GM18907 (cell line): ENCODE measurements at regions not wholly inside any gene's neighbourhood (a gene's known extent, or its start where the extent isn't known, plus 50 kb on each side); places are given as distances from the start of the nearest gene placed in this dataset.
"Not testable (repeated sequence)": the region's sequence is repeated elsewhere in the genome, so short reads cannot be mapped to it uniquely, and the experiment has no call there.

Experiments used
- ATAC-seq: cut with Tn5 transposase; IDR thresholded peaks from one replicate; pipeline ENCODE4 v1.9.1; 2021; ENCODE audit warnings: mild to moderate bottlenecking, moderate library complexity; ENCODE audit not compliant: unreplicated experiment

DNA sequence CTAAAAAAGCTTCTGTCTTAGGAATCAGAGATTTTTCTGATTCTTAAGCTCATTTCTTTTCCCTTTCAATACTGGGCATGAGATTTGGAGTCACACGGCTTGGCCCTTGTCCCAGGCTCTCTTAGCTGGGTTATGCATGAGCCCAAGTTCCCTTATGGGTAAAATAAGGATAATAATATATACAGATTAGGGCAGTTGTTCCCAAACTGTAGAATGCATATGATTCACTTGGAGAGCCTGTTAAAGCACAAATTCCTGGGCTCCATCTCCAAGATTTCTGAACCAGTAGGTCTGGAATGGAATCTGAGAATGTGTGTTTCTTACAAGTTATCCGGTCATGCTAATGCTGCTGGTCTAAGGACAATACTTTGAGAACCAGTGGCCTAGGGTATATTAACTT, 154.0 kb downstream of the REEP3 start:
- ATAC-seq, result no peak

- no peak for ATAC-seq
Measured at GRCh38 chr10:63677001-63677400, 155.8 kb downstream of the REEP3 start.

DNA sequence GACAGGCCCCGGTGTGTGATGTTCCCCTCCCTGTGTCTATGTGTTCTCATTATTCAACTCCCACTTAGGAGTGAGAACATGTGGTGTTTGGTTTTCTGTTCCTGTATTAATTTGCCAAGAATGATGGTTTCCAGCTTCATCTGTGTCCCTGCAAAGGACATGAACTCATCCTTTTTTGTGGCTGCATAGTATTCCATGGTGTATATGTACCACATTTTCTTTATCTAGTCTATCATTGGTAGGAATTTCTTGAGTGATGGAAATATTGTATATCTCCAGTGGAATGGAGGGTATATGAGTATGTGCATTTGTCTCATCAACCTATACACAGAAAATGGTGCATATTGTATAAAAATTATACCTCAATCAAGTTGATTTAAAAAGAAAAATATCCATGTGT, 159.3 kb downstream of the REEP3 start:
- not testable (repeated sequence) for ATAC-seq

- no peak for ATAC-seq
Measured at GRCh38 chr10:63681993-63682697, 160.9 kb downstream of the REEP3 start.

DNA sequence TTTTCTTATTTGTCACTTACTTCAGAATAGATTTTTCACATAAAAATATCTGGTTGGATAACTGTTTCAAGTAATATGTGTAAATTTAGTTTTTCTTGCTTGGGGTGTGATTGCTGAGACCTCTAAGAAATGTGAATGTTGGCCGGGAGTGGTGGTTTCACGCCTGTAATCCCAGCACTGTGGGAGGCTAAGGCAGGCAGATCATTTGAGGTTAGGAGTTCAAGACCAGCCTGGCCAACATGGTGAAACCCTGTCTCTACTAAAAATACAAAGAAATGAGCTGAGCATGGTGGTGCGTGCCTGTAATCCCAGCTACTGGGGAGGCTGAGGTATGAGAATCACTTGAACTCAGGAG, 161.5 kb downstream of the REEP3 start:
- ATAC-seq, result not testable (repeated sequence)

- no peak for ATAC-seq
Measured at GRCh38 chr10:63683223-63683622, 162.0 kb downstream of the REEP3 start.

GRCh38 chr10:63683686-63684085, 162.5 kb downstream of the REEP3 start:
- no peak for ATAC-seq

GRCh38 chr10:63684257-63684936, 163.2 kb downstream of the REEP3 start:
- ATAC-seq, result no peak

GRCh38 chr10:63689768-63690167, 168.6 kb downstream of the REEP3 start:
- ATAC-seq, result no peak

DNA sequence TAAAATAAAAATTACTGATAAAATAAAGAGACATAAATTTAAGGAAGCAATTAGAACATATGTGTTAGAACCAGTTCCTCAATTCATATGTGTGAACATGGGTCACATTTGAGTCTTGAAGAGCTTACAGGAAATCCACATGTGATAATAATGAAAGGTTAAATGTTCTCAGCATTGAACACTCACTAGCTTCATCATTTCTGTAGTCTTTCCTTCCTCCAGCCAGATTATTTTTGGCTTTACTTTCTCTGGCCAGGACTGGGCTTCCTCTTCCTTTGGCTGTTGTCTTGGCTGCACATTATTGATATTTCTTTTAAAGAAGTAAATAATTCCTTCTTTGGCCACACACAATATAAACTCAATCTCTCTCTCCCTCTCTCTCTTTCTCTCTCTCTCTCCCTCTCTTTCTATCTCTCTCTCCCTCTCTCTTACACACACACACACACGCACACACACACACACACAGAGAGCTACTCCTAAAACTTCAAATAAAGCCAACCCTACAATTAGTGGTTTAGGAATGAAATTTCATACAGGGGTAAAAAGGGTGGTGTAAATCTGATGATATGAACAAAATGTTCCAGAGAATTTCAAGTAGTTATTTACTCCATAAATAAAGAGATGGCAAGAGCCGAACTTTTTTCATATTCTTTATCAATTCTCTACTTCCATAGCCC, 171.2 kb downstream of the REEP3 start:
- ATAC-seq, result no peak

DNA sequence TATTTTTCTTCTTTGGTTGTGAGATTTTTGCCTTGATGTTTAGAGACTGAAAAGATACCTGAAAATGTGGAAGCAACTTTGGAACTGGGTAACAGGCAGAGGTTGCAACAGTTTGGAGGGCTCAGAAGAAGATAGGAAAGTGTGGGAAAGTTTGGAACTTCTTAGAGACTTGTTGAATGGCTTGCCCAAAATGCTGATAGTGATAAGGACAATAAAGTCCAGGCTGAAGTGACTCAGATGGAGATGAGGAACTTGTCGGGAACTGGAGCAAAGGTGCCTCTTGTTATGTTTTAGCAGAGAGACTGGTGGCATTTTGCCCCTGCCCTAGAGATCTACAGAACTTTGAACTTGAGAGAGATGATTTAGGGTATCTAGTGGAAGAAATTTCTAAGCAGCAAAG, 171.8 kb downstream of the REEP3 start:
- ATAC-seq, result not testable (repeated sequence)

- no peak for ATAC-seq
Measured at GRCh38 chr10:63696205-63696604, 175.0 kb downstream of the REEP3 start.

GRCh38 chr10:63697956-63698786, 177.0 kb downstream of the REEP3 start:
- peak; percentile 72 for ATAC-seq

- no peak for ATAC-seq
Measured at GRCh38 chr10:63698787-63699150, 177.6 kb downstream of the REEP3 start.

- no peak for ATAC-seq
Measured at GRCh38 chr10:63699785-63700613, 178.8 kb downstream of the REEP3 start.

DNA sequence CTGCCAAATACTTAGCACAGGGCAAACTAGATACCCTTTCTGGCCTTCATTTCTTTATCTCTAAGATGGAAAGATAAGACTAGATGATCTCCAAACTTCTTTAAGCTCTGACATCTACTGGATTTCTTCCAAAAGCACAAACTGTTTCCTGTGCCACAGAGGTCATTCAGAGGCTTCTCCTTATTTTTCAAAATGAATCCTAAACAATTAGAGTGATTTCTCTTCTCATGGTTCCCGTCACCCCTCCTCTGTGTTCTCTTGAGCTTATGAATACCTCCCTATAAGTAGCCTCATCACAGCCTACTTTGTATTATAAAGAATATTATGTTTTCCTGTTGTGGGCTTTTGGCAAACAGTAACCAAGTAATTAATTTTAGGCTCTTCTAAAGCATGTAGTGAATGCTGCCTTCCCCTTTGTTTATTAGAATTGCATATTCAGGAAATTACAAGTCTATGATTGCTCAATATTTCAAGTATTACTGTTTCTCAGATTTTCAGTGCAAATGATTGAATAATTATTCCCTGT, 179.5 kb downstream of the REEP3 start:
- no peak for ATAC-seq

- no peak for ATAC-seq
Measured at GRCh38 chr10:63702092-63702491, 180.9 kb downstream of the REEP3 start.

DNA sequence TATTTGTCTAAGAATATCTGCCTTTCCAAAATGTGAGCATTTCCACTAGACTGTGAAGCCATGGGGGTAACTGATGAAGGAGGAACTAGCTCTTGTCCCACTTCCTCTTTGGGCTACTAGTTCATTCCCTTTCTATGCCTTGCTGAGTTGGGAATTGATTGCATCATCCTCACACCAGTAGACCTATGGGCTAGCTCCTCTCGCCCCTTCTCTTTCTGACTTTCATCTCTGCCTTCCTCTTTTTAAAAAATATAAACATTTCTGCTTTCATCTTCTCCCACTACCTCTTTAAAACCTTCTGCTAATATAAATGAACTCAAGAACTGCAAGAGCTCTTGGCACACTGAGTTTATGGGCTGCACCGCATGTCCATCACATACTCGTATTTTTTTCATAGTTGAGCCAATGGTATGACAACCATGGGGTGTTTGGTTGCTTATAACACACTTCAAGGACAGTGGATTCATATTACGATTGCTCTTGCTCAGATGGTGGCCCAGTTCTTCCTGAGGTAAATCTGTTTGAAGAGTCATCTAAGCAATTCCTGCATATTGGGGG, 182.0 kb downstream of the REEP3 start:
- ATAC-seq, result peak; percentile 37

DNA sequence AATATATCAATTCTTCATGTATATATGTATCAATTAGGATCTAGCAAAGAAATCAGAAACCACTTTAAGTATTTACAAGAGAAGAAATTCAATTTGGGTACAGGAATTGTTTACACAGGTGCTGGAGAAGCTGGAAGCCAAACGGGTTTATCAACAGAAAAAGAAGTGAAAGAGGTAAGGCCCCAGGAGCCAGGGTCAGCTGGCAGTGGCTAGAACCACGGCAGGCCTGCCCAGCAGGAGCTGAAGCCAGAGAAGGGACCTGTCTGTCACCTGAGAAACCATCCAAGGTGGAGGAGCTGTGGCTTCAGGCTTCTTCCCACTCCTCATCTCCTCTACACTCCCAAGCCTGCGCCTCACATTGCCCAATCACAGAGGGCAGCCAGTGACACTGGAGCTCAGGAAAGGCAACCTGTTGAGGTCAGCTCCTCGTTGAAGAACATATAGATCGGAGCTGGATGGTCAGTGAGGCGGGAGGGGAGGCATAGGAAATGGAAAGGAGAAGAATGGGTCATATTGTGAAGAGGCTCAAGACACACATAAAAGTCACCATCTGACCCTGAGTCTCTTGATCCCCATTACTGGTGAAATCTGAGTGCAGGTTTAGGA, 182.6 kb downstream of the REEP3 start:
- ATAC-seq, result no peak
